Upper lobe of left lung (tissue), 4 donors: ENCODE measurements at regions not wholly inside any gene's neighbourhood (a gene's known extent, or its start where the extent isn't known, plus 50 kb on each side); places are given as distances from the start of the nearest gene placed in this dataset.

ENCODE experiments used
- EP300 ChIP-seq, 4 donors: sonication (generic); formaldehyde crosslinking; IDR thresholded peaks; one replicate each; pipeline ENCODE4 v1.5.1; 2017; ENCODE audit warnings: antibody characterized with exemption in 4 of 4, control low read depth in 2 of 4
- TF ChIP-seq, protein P1 (sequence below), 6 experiments: fragments of 450-650 bp in 4 of 6; fragments of 200-600 bp in 2 of 6; sonication (generic) in 2 of 6; IDR thresholded peaks; one replicate each; pipeline ENCODE4 v1.5.1; 2016 to 2019; ENCODE audit warnings: antibody characterized with exemption in 6 of 6

DNA sequence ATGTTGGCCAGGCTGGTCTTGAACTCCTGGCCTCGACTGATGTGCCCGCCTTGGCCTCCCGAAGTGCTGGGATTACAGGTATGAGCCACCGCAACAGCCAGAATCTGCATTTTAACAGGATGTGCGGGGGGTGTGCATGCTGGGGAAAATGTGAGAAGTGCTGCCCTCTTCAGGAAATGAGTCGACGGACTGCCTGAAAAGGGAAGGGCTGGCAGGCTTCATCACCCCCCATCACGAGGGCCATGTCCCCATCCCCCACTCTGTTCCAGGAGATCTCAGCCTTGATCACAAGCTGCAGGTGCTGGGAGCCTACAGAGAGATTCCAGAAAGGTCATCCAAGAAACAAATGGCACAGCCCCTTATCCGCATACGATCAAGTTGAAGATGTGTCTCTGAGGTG is 195.3 kb upstream of the RPL38 start:
- TF ChIP-seq, protein P1, sequence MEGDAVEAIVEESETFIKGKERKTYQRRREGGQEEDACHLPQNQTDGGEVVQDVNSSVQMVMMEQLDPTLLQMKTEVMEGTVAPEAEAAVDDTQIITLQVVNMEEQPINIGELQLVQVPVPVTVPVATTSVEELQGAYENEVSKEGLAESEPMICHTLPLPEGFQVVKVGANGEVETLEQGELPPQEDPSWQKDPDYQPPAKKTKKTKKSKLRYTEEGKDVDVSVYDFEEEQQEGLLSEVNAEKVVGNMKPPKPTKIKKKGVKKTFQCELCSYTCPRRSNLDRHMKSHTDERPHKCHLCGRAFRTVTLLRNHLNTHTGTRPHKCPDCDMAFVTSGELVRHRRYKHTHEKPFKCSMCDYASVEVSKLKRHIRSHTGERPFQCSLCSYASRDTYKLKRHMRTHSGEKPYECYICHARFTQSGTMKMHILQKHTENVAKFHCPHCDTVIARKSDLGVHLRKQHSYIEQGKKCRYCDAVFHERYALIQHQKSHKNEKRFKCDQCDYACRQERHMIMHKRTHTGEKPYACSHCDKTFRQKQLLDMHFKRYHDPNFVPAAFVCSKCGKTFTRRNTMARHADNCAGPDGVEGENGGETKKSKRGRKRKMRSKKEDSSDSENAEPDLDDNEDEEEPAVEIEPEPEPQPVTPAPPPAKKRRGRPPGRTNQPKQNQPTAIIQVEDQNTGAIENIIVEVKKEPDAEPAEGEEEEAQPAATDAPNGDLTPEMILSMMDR (IDR thresholded peaks at IDR 0.05) = peak in 1 of 6 experiments; percentile 11
- no peak for TF ChIP-seq EP300 (IDR thresholded peaks at IDR 0.05)
